MM.1S (cell line): ENCODE measurements at regions not wholly inside any gene's neighbourhood (a gene's known extent, or its start where the extent isn't known, plus 50 kb on each side); places are given as distances from the start of the nearest gene placed in this dataset.
"Not testable (repeated sequence)": the region's sequence is repeated elsewhere in the genome, so short reads cannot be mapped to it uniquely, and the experiment has no call there.

Experiments used
- DNase-seq: peaks from one replicate; pipeline ENCODE4 v3.0.0-alpha.2; 2015
- H2AFZ ChIP-seq: fragments of 300-600 bp; sonication (generic); 2 replicates; pipeline ENCODE4 v1.6.0; 2016; ENCODE audit warnings: antibody characterized with exemption, low read length
- H3F3A ChIP-seq: fragments of 300-600 bp; sonication (generic); 2 replicates; pipeline ENCODE4 v1.6.1; 2016; ENCODE audit warnings: mild to moderate bottlenecking, antibody characterized with exemption, low read length, moderate library complexity, mixed read lengths; ENCODE audit not compliant: insufficient read depth
- H3K27ac ChIP-seq: fragments of 300-600 bp; sonication (generic); 2 replicates; pipeline ENCODE4 v1.5.1; 2016; ENCODE audit warnings: mild to moderate bottlenecking, low read length
- H3K27me3 ChIP-seq: fragments of 300-600 bp; sonication (generic); replicated peaks from 2 replicates; pipeline ENCODE4 v1.6.0; 2016; ENCODE audit warnings: low read length; ENCODE audit not compliant: insufficient read depth
- H3K36me3 ChIP-seq: fragments of 300-600 bp; sonication (generic); replicated peaks from 2 replicates; pipeline ENCODE4 v1.6.1; 2016; ENCODE audit warnings: mild to moderate bottlenecking, low read length, mixed read lengths; ENCODE audit not compliant: insufficient read depth
- H3K4me1 ChIP-seq: fragments of 300-600 bp; sonication (generic); 2 replicates; pipeline ENCODE4 v1.6.1; 2016; ENCODE audit warnings: low read length, mixed read lengths
- H3K4me2 ChIP-seq: fragments of 300-600 bp; sonication (generic); 2 replicates; pipeline ENCODE4 v1.6.0; 2016; ENCODE audit warnings: low read depth, low read length
- H3K4me3 ChIP-seq: fragments of 300-600 bp; sonication (generic); 2 replicates; pipeline ENCODE4 v1.5.1; 2016; ENCODE audit warnings: low read length, mixed read lengths
- H3K79me2 ChIP-seq: fragments of 300-600 bp; sonication (generic); 2 replicates; pipeline ENCODE4 v1.6.1; 2016; ENCODE audit warnings: mixed run types, low read length, mixed read lengths
- H3K9ac ChIP-seq: fragments of 300-600 bp; sonication (generic); 2 replicates; pipeline ENCODE4 v1.6.1; 2016; ENCODE audit warnings: low read length, mixed read lengths
- H3K9me2 ChIP-seq: fragments of 300-600 bp; sonication (generic); replicated peaks from 2 replicates; pipeline ENCODE4 v1.6.1; 2016; ENCODE audit warnings: mild to moderate bottlenecking, low read length, mixed read lengths; ENCODE audit not compliant: insufficient read depth
- H3K9me3 ChIP-seq: fragments of 300-600 bp; sonication (generic); replicated peaks from 2 replicates; pipeline ENCODE4 v1.6.1; 2016; ENCODE audit warnings: mild to moderate bottlenecking, low read length, mixed read lengths; ENCODE audit not compliant: insufficient read depth
- H4K20me1 ChIP-seq: fragments of 300-600 bp; sonication (generic); 2 replicates; pipeline ENCODE4 v1.6.1; 2016; ENCODE audit warnings: mild to moderate bottlenecking, low read length, moderate library complexity, mixed read lengths; ENCODE audit not compliant: insufficient read depth
- CTCF ChIP-seq: fragments of 300-600 bp; sonication (generic); IDR thresholded peaks from 2 replicates; pipeline ENCODE4 v1.5.1; 2016; ENCODE audit warnings: antibody characterized with exemption, low read length, mixed read lengths
- EZH2 ChIP-seq: fragments of 300-600 bp; sonication (generic); optimal IDR thresholded peaks from 2 replicates; pipeline ENCODE3; 2017; ENCODE audit warnings: low read depth, mild to moderate bottlenecking, antibody characterized with exemption, low read length, mixed read lengths
- EZH2phosphoT487 ChIP-seq: fragments of 300-600 bp; sonication (generic); IDR thresholded peaks from 2 replicates; pipeline ENCODE4 v1.6.1; 2018; ENCODE audit warnings: antibody characterized with exemption, low read length

GRCh38 chr13:90483906-90484305, 863.6 kb upstream of the MIR17HG start:
- Histone ChIP-seq H3K9me3 (no peaks in the 10 kb centered on the region), H3K79me2 (no peaks in the 10 kb centered on the region), H3K4me3 (no peak overlapping the region), H3K9me2 (no peaks in the 10 kb centered on the region), H3K27me3 (no peaks in the 10 kb centered on the region), H3K4me2 (no peak overlapping the region), H3K4me1 (no peaks in the 10 kb centered on the region), H3K36me3 (no peaks in the 10 kb centered on the region), H4K20me1 (no peaks in the 10 kb centered on the region), H3F3A (no peaks in the 10 kb centered on the region), H3K9ac (no peak overlapping the region), H3K27ac (no peak overlapping the region), H2AFZ (no peak overlapping the region)
- DNase-seq: no peak
- TF ChIP-seq EZH2phosphoT487: no peak
- TF ChIP-seq EZH2: no peak
- TF ChIP-seq CTCF: no peak

- H3K9me2 ChIP-seq: no peaks in the 10 kb centered on the region
- H3K27me3 ChIP-seq: no peaks in the 10 kb centered on the region
- TF ChIP-seq CTCF (no peak), EZH2phosphoT487 (no peak), EZH2 (no peak)
- no peak overlapping the region for H3K27ac ChIP-seq
- H3F3A ChIP-seq: no peaks in the 10 kb centered on the region
- no peak overlapping the region for H3K4me2 ChIP-seq
- H3K4me1 ChIP-seq: no peaks in the 10 kb centered on the region
- no peaks in the 10 kb centered on the region for H3K9me3 ChIP-seq
- DNase-seq: no peak
- no peaks in the 10 kb centered on the region for H3K36me3 ChIP-seq
- H3K4me3 ChIP-seq: no peak overlapping the region
- no peaks in the 10 kb centered on the region for H4K20me1 ChIP-seq
- no peak overlapping the region for H3K9ac ChIP-seq
- no peaks in the 10 kb centered on the region for H3K79me2 ChIP-seq
- no peak overlapping the region for H2AFZ ChIP-seq
These were observed 862.1 kb upstream of the MIR17HG start for GRCh38 chr13:90485436-90485835.

GRCh38 chr13:90492872-90493271, 854.6 kb upstream of the MIR17HG start:
- Histone ChIP-seq H3K27me3 (no peaks in the 10 kb centered on the region), H3K9me2 (no peaks in the 10 kb centered on the region), H3K4me2 (no peak overlapping the region), H2AFZ (no peak overlapping the region), H3F3A (no peaks in the 10 kb centered on the region), H3K36me3 (no peaks in the 10 kb centered on the region), H3K79me2 (no peaks in the 10 kb centered on the region), H3K4me1 (no peaks in the 10 kb centered on the region), H3K9me3 (no peaks in the 10 kb centered on the region), H3K27ac (no peak overlapping the region), H3K9ac (no peak overlapping the region), H4K20me1 (no peaks in the 10 kb centered on the region), H3K4me3 (no peak overlapping the region)
- TF ChIP-seq EZH2: no peak
- DNase-seq: no peak

- TF ChIP-seq EZH2: no peak
- no peak for TF ChIP-seq CTCF
- no peak for TF ChIP-seq EZH2phosphoT487
- no peaks in the 10 kb centered on the region for H3K36me3 ChIP-seq
- no peak overlapping the region for H2AFZ ChIP-seq
- no peaks in the 10 kb centered on the region for H3F3A ChIP-seq
- H3K79me2 ChIP-seq: no peaks in the 10 kb centered on the region
- no peak overlapping the region for H3K27ac ChIP-seq
- H3K9me3 ChIP-seq: no peaks in the 10 kb centered on the region
- no peaks in the 10 kb centered on the region for H3K9me2 ChIP-seq
- no peaks in the 10 kb centered on the region for H3K27me3 ChIP-seq
- no peaks in the 10 kb centered on the region for H3K4me1 ChIP-seq
- no peaks in the 10 kb centered on the region for H4K20me1 ChIP-seq
- no peak overlapping the region for H3K9ac ChIP-seq
- no peak overlapping the region for H3K4me2 ChIP-seq
- no peak overlapping the region for H3K4me3 ChIP-seq
- no peak for DNase-seq
These were observed 853.8 kb upstream of the MIR17HG start for GRCh38 chr13:90493667-90494066.

- H3K4me3 ChIP-seq, H3K36me3 ChIP-seq, H3K4me2 ChIP-seq, H2AFZ ChIP-seq, H3K79me2 ChIP-seq, H3K4me1 ChIP-seq, H3K27ac ChIP-seq, H3K9me3 ChIP-seq, H4K20me1 ChIP-seq, DNase-seq, H3K9me2 ChIP-seq, H3K27me3 ChIP-seq, H3F3A ChIP-seq, H3K9ac ChIP-seq: not testable (repeated sequence)
These were observed 852.6 kb upstream of the MIR17HG start for GRCh38 chr13:90494849-90495248.
